HUES48 (cell line): ENCODE measurements at regions not wholly inside any gene's neighbourhood (a gene's known extent, or its start where the extent isn't known, plus 50 kb on each side); places are given as distances from the start of the nearest gene placed in this dataset.

ENCODE experiments used
- H3K27ac ChIP-seq: one replicate; pipeline ENCODE4 v1.7.0; 2013; ENCODE audit warnings: low read depth, low read length, inconsistent platforms
- H3K27me3 ChIP-seq: 2 replicates; pipeline ENCODE4 v1.6.1; 2013; ENCODE audit warnings: mild to moderate bottlenecking, low read length; ENCODE audit not compliant: control insufficient read depth, insufficient read depth
- H3K36me3 ChIP-seq: 2 replicates; pipeline ENCODE4 v1.6.1; 2013; ENCODE audit warnings: low read length; ENCODE audit not compliant: control insufficient read depth, insufficient read depth
- H3K4me1 ChIP-seq: 2 replicates; pipeline ENCODE4 v1.6.1; 2013; ENCODE audit warnings: mild to moderate bottlenecking, low read length; ENCODE audit not compliant: control insufficient read depth, insufficient read depth
- H3K4me3 ChIP-seq: 2 replicates; pipeline ENCODE4 v1.5.1; 2013; ENCODE audit warnings: mild to moderate bottlenecking, low read depth, low read length
- H3K9ac ChIP-seq: 2 replicates; pipeline ENCODE4 v1.6.1; 2013; ENCODE audit warnings: mild to moderate bottlenecking, low read depth, low read length, moderate library complexity
- H3K9me3 ChIP-seq: 2 replicates; pipeline ENCODE4 v1.6.1; 2013; ENCODE audit warnings: low read length; ENCODE audit not compliant: control insufficient read depth, insufficient read depth

DNA sequence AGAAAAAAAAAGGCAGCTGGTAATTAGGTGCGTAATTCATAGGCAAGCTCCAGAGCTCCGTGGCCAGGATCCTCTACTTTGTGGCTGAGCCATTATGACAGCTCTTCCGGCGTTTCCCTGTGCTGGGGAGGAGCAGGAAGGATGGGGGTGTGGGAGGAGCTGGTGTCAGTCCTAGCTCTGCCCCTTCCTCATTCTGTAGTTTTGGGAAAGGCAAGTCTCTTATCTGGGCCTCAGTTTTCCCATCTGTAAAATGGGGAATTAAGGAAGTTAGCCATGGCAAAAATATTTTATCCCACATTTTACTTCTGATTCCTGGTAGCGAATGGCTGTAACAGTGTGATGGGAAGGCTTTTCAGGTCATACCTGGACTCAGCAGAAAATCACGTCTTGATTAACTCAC is 81.1 kb downstream of the SEC61B start:
- H3K4me3 ChIP-seq, result no peak overlapping the region
- no peak overlapping the region for H3K9ac ChIP-seq
- no peaks in the 10 kb centered on the region for H3K9me3 ChIP-seq
- no peaks in the 10 kb centered on the region for H3K27me3 ChIP-seq
- no peaks in the 10 kb centered on the region for H3K36me3 ChIP-seq
- H3K27ac ChIP-seq, result no peak overlapping the region
- H3K4me1 ChIP-seq, result peaks cover 12% of the 10 kb centered on the region

DNA sequence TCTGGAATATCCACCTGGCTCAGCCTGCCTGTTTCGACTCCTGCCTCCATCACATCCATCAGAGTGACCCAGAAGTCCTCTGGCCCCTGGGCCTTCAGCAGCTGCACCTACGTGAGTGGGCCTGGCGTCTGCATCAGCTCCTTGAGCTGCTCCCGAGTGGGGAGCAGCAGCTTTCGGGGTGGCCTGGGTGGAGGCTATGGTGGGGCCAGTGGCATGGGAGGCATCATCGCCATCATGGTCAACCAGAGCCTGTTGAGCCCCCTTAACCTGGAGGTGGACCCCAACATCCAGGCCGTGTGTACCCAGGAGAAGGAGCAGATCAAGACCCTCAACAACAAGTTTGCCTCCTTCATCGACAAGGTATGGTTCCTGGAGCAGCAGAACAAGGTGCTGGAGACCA is 83.0 kb downstream of the SEC61B start:
- no peak overlapping the region for H3K9ac ChIP-seq
- H3K4me1 ChIP-seq, result no peaks in the 10 kb centered on the region; the same call in 1 of the 2 replicates
- H3K27ac ChIP-seq, result no peak overlapping the region
- H3K27me3 ChIP-seq, result no peaks in the 10 kb centered on the region
- H3K36me3 ChIP-seq, result no peaks in the 10 kb centered on the region
- no peak overlapping the region for H3K4me3 ChIP-seq
- no peaks in the 10 kb centered on the region for H3K9me3 ChIP-seq

DNA sequence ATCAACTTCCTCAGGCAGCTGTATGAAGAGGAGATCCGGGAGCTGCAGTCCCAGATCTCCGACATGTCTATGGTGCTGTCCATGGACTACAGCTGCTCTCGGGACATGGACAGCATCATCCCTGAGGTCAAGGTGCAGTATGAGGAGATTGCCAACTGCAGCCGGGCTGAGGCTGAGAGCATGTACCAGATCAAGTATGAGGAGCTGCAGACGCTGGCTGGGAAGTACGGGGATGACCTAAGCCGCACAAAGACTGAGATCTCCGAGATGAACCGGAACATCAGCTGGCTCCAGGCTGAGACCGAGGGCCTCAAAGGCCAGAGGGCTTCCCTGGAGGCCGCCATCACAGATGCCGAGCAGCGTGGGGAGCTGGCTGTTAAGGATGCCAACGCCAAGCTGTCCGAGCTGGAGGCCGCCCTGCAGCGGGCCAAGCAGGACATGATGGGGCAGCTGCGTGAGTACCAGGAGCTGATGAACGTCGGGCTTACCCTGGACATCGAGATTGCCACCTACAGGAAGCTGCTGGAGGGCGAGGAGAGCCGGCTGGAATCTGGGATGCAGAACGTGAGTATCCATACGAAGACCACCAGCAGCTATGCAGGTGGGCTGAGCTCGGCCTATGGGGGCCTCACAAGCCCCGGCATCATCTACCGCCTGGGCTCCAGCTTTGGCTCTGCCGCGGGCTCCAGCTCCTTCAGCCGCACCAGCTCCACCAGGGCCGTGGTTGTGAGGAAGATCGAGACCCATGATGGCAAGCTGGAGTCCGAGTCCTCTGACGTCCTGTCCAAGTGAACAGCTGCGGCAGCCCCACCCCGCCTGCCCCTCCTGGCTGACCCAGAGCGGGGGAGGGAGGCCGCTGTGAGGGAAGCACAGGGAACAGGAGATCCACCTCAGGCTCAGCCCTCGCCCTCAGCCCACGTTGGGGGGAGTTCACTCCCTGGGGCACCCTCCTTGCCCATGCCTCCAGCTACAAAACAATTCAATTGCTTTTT is 84.0 kb downstream of the SEC61B start:
- no peaks in the 10 kb centered on the region for H3K36me3 ChIP-seq
- H3K9me3 ChIP-seq, result no peaks in the 10 kb centered on the region
- no peak overlapping the region for H3K9ac ChIP-seq
- no peak overlapping the region for H3K4me3 ChIP-seq
- H3K27ac ChIP-seq, result no peak overlapping the region
- no peaks in the 10 kb centered on the region; the same call in 1 of the 2 replicates for H3K4me1 ChIP-seq
- no peaks in the 10 kb centered on the region for H3K27me3 ChIP-seq

DNA sequence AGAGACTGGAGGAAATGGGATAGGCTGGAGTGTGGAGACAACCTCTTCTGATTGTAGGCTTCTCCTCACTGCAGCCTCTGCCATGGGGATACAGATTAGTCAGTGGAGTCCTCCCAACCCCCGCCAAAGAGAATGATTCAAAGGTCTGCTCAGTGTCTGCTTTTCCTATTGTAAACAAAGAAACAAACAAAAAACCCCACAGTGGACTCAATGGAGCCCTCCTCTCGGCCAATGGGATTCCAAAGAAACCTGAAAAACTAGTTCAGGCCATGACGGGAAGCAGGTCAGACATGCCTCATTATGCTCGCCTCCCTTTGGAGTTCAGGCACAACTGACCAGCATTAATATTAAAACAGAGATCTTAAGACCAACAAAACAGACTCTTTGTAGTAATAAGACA is 85.8 kb downstream of the SEC61B start:
- Histone ChIP-seq H3K4me1 (no peaks in the 10 kb centered on the region; the same call in 1 of the 2 replicates), H3K36me3 (no peaks in the 10 kb centered on the region), H3K9ac (no peak overlapping the region), H3K9me3 (no peaks in the 10 kb centered on the region), H3K27me3 (no peaks in the 10 kb centered on the region), H3K4me3 (no peak overlapping the region), H3K27ac (no peak overlapping the region)

DNA sequence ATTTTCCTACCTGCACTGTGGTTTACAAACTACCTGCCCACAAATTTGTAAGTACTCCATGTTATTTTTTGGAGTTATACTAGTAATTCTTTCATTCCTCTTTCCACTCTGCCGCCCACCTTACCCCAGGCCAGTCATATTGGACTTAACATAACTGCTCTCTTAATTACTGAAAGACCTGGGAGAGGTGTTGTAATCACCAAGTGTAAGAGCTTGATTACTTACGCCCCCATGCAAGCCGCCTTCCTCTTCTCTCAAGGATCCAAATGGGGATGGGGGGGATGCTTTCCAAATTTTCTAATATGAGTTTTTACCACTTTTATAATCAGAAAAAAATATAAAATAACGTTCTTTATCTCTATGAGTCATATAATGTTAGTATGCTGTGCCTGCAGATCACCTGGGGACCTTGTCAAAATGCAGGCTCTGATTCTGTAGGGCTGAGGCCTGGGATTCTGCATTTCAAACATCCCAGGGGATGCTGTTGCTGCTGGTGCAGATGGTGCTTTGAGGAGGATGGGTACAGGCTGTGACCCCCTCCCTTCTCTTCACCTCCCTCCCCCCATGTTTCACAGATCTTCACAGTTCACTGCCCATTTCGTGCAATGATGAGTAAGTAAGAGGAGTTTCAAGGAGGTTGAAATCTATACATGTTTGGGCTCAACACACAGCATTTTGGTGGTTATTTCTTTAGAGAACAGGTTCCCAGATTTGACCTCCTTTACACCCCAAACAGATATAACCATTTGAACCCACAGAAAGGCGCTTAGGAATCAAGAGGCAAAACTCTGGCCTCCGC is 87.3 kb downstream of the SEC61B start:
- Histone ChIP-seq H3K27ac (no peak overlapping the region), H3K4me3 (no peak overlapping the region), H3K4me1 (no peaks in the 10 kb centered on the region; the same call in 1 of the 2 replicates), H3K9me3 (no peaks in the 10 kb centered on the region), H3K27me3 (no peaks in the 10 kb centered on the region), H3K36me3 (no peaks in the 10 kb centered on the region), H3K9ac (no peak overlapping the region)

DNA sequence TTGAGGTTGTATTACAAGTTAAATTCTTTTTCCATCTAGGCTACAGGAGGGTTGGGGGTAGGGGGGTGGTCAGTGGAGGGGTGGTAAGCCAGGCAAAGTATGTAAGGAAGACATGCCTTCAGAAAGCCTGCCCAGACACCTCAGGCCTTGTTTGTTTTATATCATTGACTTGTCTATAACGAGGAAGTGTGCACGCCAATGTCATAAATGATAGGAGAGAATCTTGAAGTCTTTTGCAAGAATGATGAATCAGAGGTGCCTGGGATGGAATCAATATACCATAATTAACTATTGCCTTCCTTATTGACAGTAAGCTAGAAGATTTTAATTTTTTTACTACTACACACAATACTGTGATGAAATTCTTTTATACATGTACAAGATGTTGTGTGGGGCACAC is 90.7 kb downstream of the SEC61B start:
- H3K4me3 ChIP-seq, result no peak overlapping the region
- H3K9ac ChIP-seq, result no peak overlapping the region
- no peaks in the 10 kb centered on the region for H3K9me3 ChIP-seq
- no peaks in the 10 kb centered on the region; the same call in 1 of the 2 replicates for H3K4me1 ChIP-seq
- no peaks in the 10 kb centered on the region for H3K27me3 ChIP-seq
- no peaks in the 10 kb centered on the region for H3K36me3 ChIP-seq
- H3K27ac ChIP-seq, result no peak overlapping the region

DNA sequence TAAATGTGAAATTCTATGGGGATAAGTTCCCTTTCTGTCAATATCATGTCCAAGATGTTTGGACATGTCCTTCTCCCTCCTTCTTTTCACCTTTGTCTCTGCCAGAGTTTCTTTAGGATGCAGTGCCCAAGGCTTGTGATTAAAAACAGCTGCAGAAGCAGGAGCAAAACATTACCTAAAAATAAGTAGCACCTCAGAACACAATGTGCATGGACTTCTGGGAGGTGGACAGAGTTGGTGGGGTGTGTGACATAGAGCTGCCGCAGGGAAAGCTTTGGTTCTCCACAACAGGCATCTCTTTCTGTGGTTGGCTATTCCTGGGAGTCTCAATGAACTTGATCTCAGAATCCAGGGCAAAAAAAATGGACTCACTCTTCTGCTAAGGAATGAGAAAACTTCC is 97.0 kb downstream of the SEC61B start:
- Histone ChIP-seq H3K9me3 (no peaks in the 10 kb centered on the region), H3K27ac (no peak overlapping the region), H3K27me3 (no peaks in the 10 kb centered on the region), H3K4me1 (peaks cover 9% of the 10 kb centered on the region), H3K9ac (no peak overlapping the region), H3K36me3 (no peaks in the 10 kb centered on the region), H3K4me3 (no peak overlapping the region)

DNA sequence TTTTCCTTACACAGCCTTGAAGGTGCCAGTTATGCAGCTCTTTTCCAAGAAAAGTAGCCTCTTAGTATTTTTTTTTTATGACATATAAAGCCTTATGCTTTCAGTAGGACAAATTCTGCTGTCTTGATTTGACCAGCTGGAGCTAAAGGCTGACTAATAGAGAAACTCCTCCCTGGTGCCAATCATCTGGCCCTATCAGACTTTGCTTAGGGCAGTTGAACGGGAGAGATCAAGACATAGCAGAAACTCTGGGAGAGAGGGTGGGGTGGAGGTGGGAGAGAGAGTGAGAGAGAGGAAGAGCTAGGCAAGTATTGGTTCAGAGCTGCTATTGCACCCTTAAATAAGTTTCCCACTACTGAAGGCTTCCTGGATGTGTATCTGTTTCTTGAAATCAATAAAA is 100.2 kb downstream of the SEC61B start:
- Histone ChIP-seq H3K4me1 (peaks cover 9% of the 10 kb centered on the region), H3K27ac (no peak overlapping the region), H3K36me3 (no peaks in the 10 kb centered on the region), H3K9ac (no peak overlapping the region), H3K27me3 (no peaks in the 10 kb centered on the region), H3K4me3 (no peak overlapping the region), H3K9me3 (no peaks in the 10 kb centered on the region)

- Histone ChIP-seq H3K4me3 (no peak overlapping the region), H3K36me3 (no peaks in the 10 kb centered on the region), H3K27ac (no peak overlapping the region), H3K27me3 (no peaks in the 10 kb centered on the region), H3K9ac (no peak overlapping the region), H3K4me1 (peaks cover 9% of the 10 kb centered on the region), H3K9me3 (no peaks in the 10 kb centered on the region)
Measured at GRCh38 chr9:99326112-99326916, 104.2 kb downstream of the SEC61B start.

DNA sequence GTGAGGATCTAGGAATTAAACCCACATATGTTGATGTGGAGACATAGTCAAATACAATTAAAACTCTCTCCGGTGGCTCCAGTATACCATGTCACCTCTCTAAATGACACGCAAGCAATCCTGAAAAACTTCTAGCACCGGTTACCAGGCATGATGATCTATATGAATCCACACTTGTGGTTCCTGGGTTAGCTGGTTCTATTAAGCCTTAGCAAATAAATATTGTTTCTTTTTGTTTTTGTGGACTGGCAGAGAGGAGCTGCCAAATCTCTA is 104.8 kb downstream of the SEC61B start:
- Histone ChIP-seq H3K27me3 (no peaks in the 10 kb centered on the region), H3K36me3 (no peaks in the 10 kb centered on the region), H3K4me3 (no peak overlapping the region), H3K9ac (no peak overlapping the region), H3K27ac (no peak overlapping the region), H3K9me3 (no peaks in the 10 kb centered on the region), H3K4me1 (peaks cover 6% of the 10 kb centered on the region)
